ENCODE measurements at regions not wholly inside any gene's neighbourhood (a gene's known extent, or its start where the extent isn't known, plus 50 kb on each side); places are given as distances from the start of the nearest gene placed in this dataset.
A peak's percentile ranks its signal among the peaks of the same experiment; 100 is the strongest.

- WGBS = 94% methylated on average over 5 of the region's 5 CpGs
- no peak overlapping the region for H3K9ac ChIP-seq (ENCODE audit: low read depth in 1 of 2, low read length in 2 of 2)
- peaks cover 0 to 2% (median 0%) of the 10 kb centered on the region in 4 donors for H3K9me3 ChIP-seq (ENCODE audit: control insufficient read depth in 4 of 4, low read length in 3 of 4)
- H3K4me1 ChIP-seq (ENCODE audit: control insufficient read depth in 4 of 4, insufficient read depth in 4 of 4, low read length in 3 of 4) = no peaks in the 10 kb centered on the region
- H3K27ac ChIP-seq (ENCODE audit: low read depth in 1 of 2, low read length in 2 of 2) = no peak overlapping the region
- DNase-seq (ENCODE audit: low spot score) = no peak
- no peaks in the 10 kb centered on the region for H3K36me3 ChIP-seq (ENCODE audit: control insufficient read depth in 4 of 4, insufficient read depth in 3 of 4, low read depth in 1 of 4, low read length in 3 of 4)
- no peak overlapping the region for H3K4me3 ChIP-seq (ENCODE audit: low read depth in 1 of 3, low read length in 3 of 3)
- H3K27me3 ChIP-seq (ENCODE audit: control insufficient read depth in 4 of 4, insufficient read depth in 4 of 4, low read length in 3 of 4) = no peaks in the 10 kb centered on the region
- TF ChIP-seq FOXA2 (IDR thresholded peaks at IDR 0.05) (no peak), SP1 (IDR thresholded peaks at IDR 0.05) (no peak)
Observed at GRCh38 chr13:80262051-80262695, 78.8 kb downstream of the SPRY2 start.

GRCh38 chr13:80259159-80259558 is 81.8 kb downstream of the SPRY2 start:
- Histone ChIP-seq H3K27ac (ENCODE audit: low read depth in 1 of 2, low read length in 2 of 2) (no peak overlapping the region), H3K4me1 (ENCODE audit: control insufficient read depth in 4 of 4, insufficient read depth in 4 of 4, low read length in 3 of 4) (no peaks in the 10 kb centered on the region), H3K36me3 (ENCODE audit: control insufficient read depth in 4 of 4, insufficient read depth in 3 of 4, low read depth in 1 of 4, low read length in 3 of 4) (no peaks in the 10 kb centered on the region), H3K4me3 (ENCODE audit: low read depth in 1 of 3, low read length in 3 of 3) (no peak overlapping the region), H3K9ac (ENCODE audit: low read depth in 1 of 2, low read length in 2 of 2) (no peak overlapping the region), H3K9me3 (ENCODE audit: control insufficient read depth in 4 of 4, low read length in 3 of 4) (peaks cover 0 to under 1% (median 0%) of the 10 kb centered on the region in 4 donors), H3K27me3 (ENCODE audit: control insufficient read depth in 4 of 4, insufficient read depth in 4 of 4, low read length in 3 of 4) (no peaks in the 10 kb centered on the region)
- 37% methylated on average over 1 of the region's 1 CpG for WGBS
- no peak for DNase-seq (ENCODE audit: low spot score)
- peak; percentile 91 to 94 for TF ChIP-seq HNF4A (conservative IDR thresholded peaks at IDR 0.05)
- TF ChIP-seq FOXA1 (IDR thresholded peaks at IDR 0.05) = no peak
- peak; percentile 65 for TF ChIP-seq HNF4G (IDR thresholded peaks at IDR 0.05)
- TF ChIP-seq CTCF (IDR thresholded peaks at IDR 0.05; ENCODE audit: low read depth, low read length, missing input control) = no peak
- TF ChIP-seq RAD21 (IDR thresholded peaks at IDR 0.05) = peak; percentile 11 to 36
- no peak for TF ChIP-seq GABPA (IDR thresholded peaks at IDR 0.05 in 1 of 2, conservative IDR thresholded peaks at IDR 0.05 in 1 of 2)
- no peak for TF ChIP-seq TAF1 (conservative IDR thresholded peaks at IDR 0.05)
- peak; percentile 44 to 51 for TF ChIP-seq RXRA (IDR thresholded peaks at IDR 0.05)
- TF ChIP-seq JUND (IDR thresholded peaks at IDR 0.05) = peak in 1 of 2 donors; percentile 22
- TF ChIP-seq SP1 (IDR thresholded peaks at IDR 0.05) = peak; percentile 24

- no peak for DNase-seq (ENCODE audit: low spot score)
- no peaks in the 10 kb centered on the region for H3K4me1 ChIP-seq (ENCODE audit: control insufficient read depth in 4 of 4, insufficient read depth in 4 of 4, low read length in 3 of 4)
- no peak overlapping the region for H3K9ac ChIP-seq (ENCODE audit: low read depth in 1 of 2, low read length in 2 of 2)
- H3K9me3 ChIP-seq (ENCODE audit: control insufficient read depth in 4 of 4, low read length in 3 of 4) = no peaks in the 10 kb centered on the region
- no peak overlapping the region for H3K27ac ChIP-seq (ENCODE audit: low read depth in 1 of 2, low read length in 2 of 2)
- H3K36me3 ChIP-seq (ENCODE audit: control insufficient read depth in 4 of 4, insufficient read depth in 3 of 4, low read depth in 1 of 4, low read length in 3 of 4) = no peaks in the 10 kb centered on the region
- no peak overlapping the region for H3K4me3 ChIP-seq (ENCODE audit: low read depth in 1 of 3, low read length in 3 of 3)
- H3K27me3 ChIP-seq (ENCODE audit: control insufficient read depth in 4 of 4, insufficient read depth in 4 of 4, low read length in 3 of 4) = no peaks in the 10 kb centered on the region
- TF ChIP-seq HNF4G (IDR thresholded peaks at IDR 0.05) = no peak
- TF ChIP-seq EGR1 (IDR thresholded peaks at IDR 0.05; ENCODE audit: low read depth in 2 of 2) = no peak
- TF ChIP-seq RXRA (IDR thresholded peaks at IDR 0.05) = no peak
- no peak for TF ChIP-seq CTCF (IDR thresholded peaks at IDR 0.05; ENCODE audit: low read depth, low read length, missing input control)
- no peak for TF ChIP-seq JUND (IDR thresholded peaks at IDR 0.05)
- no peak for TF ChIP-seq YY1 (IDR thresholded peaks at IDR 0.05)
- TF ChIP-seq TAF1 (conservative IDR thresholded peaks at IDR 0.05) = no peak
- no peak for TF ChIP-seq REST (IDR thresholded peaks at IDR 0.05)
- no peak for TF ChIP-seq RAD21 (IDR thresholded peaks at IDR 0.05)
- TF ChIP-seq HNF4A (conservative IDR thresholded peaks at IDR 0.05) = no peak
- TF ChIP-seq FOXA2 (IDR thresholded peaks at IDR 0.05) = no peak
- 82% methylated on average over 7 of the region's 7 CpGs for WGBS
Observed at GRCh38 chr13:80256352-80256932, 84.5 kb downstream of the SPRY2 start.

Data from liver (tissue), 8 donors.